IMR-90 (cell line): ENCODE measurements at regions not wholly inside any gene's neighbourhood (a gene's known extent, or its start where the extent isn't known, plus 50 kb on each side); places are given as distances from the start of the nearest gene placed in this dataset.

Experiments
- ATAC-seq: fragments of 200-7000 bp; cut with Tn5 transposase; 2 replicates; pipeline ENCODE4 v1.9.1; 2020; ENCODE audit warnings: low read depth, mild to moderate bottlenecking, moderate library complexity
- BruUV-seq: library from RNA; stranded (reverse); fragments of 400-500 nt; replicated peaks from 2 replicates; lab custom pipeline; 2021; lab: Mats Ljungman, UMichigan
- CTCF ChIA-PET: fragments of 300-600 bp; formaldehyde crosslinking; extraction: SDS; loops from one replicate; lab custom pipeline; 2021; ENCODE audit warnings: antibody characterized with exemption; lab: Yijun Ruan, JAX
- POLR2A ChIA-PET: fragments of 300-600 bp; sonication (Branson Sonifier 250); formaldehyde crosslinking; loops from one replicate; lab custom pipeline; 2022; ENCODE audit warnings: antibody characterized with exemption; ENCODE audit not compliant: unreplicated experiment; lab: Charles Lee
- DNase-seq: peaks from one replicate; pipeline ENCODE4 v3.0.0; 2013
- H2AFZ ChIP-seq: replicated peaks from 2 replicates; pipeline ENCODE3; 2013; ENCODE audit warnings: low read length, mild to moderate bottlenecking; ENCODE audit not compliant: poor library complexity
- H2AK5ac ChIP-seq: 2 replicates; pipeline ENCODE4 v1.6.1; 2013; ENCODE audit warnings: low read depth, low read length, inconsistent platforms
- H2AK9ac ChIP-seq: replicated peaks from 2 replicates; pipeline ENCODE3; 2013; ENCODE audit warnings: mild to moderate bottlenecking, low read depth, low read length, moderate library complexity; ENCODE audit not compliant: poor library complexity
- H2BK120ac ChIP-seq: 2 replicates; pipeline ENCODE4 v1.6.1; 2013; ENCODE audit warnings: low read depth, low read length, inconsistent platforms
- H2BK15ac ChIP-seq: 3 replicates; pipeline ENCODE4 v1.6.1; 2013; ENCODE audit warnings: low read depth, low read length, inconsistent platforms
- H2BK20ac ChIP-seq: 2 replicates; pipeline ENCODE4 v1.6.1; 2013; ENCODE audit warnings: low read depth, mild to moderate bottlenecking, inconsistent platforms, low read length, moderate library complexity
- H2BK5ac ChIP-seq: 2 replicates; pipeline ENCODE4 v1.6.1; 2013; ENCODE audit warnings: mild to moderate bottlenecking, low read depth, low read length, inconsistent platforms; ENCODE audit not compliant: poor library complexity, severe bottlenecking
- H3K14ac ChIP-seq: replicated peaks from 2 replicates; pipeline ENCODE4 v1.6.1; 2013; ENCODE audit warnings: low read depth, low read length, inconsistent platforms
- H3K18ac ChIP-seq: 2 replicates; pipeline ENCODE4 v1.6.1; 2013; ENCODE audit warnings: low read depth, low read length, control low read depth
- H3K23ac ChIP-seq: 2 replicates; pipeline ENCODE4 v1.6.1; 2013; ENCODE audit warnings: low read depth, low read length, inconsistent platforms
- H3K27ac ChIP-seq: 2 replicates; pipeline ENCODE4 v1.5.1; 2013; ENCODE audit warnings: mild to moderate bottlenecking, control low read depth, low read length; ENCODE audit not compliant: insufficient read depth
- H3K27me3 ChIP-seq: 2 replicates; pipeline ENCODE4 v1.6.1; 2013; ENCODE audit warnings: low read length; ENCODE audit not compliant: control insufficient read depth, insufficient read depth
- H3K36me3 ChIP-seq: 2 replicates; pipeline ENCODE4 v1.6.1; 2013; ENCODE audit warnings: low read length, mixed read lengths; ENCODE audit not compliant: control insufficient read depth, insufficient read depth
- H3K4ac ChIP-seq: 2 replicates; pipeline ENCODE4 v1.6.1; 2013; ENCODE audit warnings: low read depth, low read length, inconsistent platforms
- H3K4me1 ChIP-seq: 2 replicates; pipeline ENCODE4 v1.6.1; 2013; ENCODE audit warnings: low read length, mixed read lengths; ENCODE audit not compliant: control insufficient read depth, insufficient read depth
- H3K4me2 ChIP-seq: 2 replicates; pipeline ENCODE4 v1.6.1; 2013; ENCODE audit warnings: low read depth, mild to moderate bottlenecking, control low read depth, low read length, moderate library complexity
- H3K4me3 ChIP-seq: 2 replicates; pipeline ENCODE4 v1.5.1; 2013; ENCODE audit warnings: low read depth, mild to moderate bottlenecking, control low read depth, low read length, moderate library complexity; ENCODE audit not compliant: insufficient read depth
- H3K56ac ChIP-seq: 2 replicates; pipeline ENCODE4 v1.6.1; 2013; ENCODE audit warnings: low read length, inconsistent platforms; ENCODE audit not compliant: insufficient read depth; ENCODE audit errors: extremely low read depth
- H3K79me1 ChIP-seq, 2 experiments: 2 replicates each; pipeline ENCODE4 v1.6.1; 2013; ENCODE audit warnings: low read length in 2 of 2, inconsistent platforms in 1 of 2, low read depth in 1 of 2
- H3K9ac ChIP-seq: 2 replicates; pipeline ENCODE4 v1.6.1; 2013; ENCODE audit warnings: low read depth, low read length, control low read depth
- H3K9me1 ChIP-seq: 2 replicates; pipeline ENCODE4 v1.6.1; 2013; ENCODE audit warnings: low read length, inconsistent platforms; ENCODE audit not compliant: insufficient read depth
- H3K9me3 ChIP-seq: 2 replicates; pipeline ENCODE4 v1.6.1; 2013; ENCODE audit warnings: low read length; ENCODE audit not compliant: control insufficient read depth, insufficient read depth
- H4K20me1 ChIP-seq: 2 replicates; pipeline ENCODE4 v1.6.1; 2013; ENCODE audit warnings: low read length, inconsistent platforms; ENCODE audit not compliant: insufficient read depth
- H4K5ac ChIP-seq: 2 replicates; pipeline ENCODE4 v1.6.1; 2013; ENCODE audit warnings: mild to moderate bottlenecking, low read depth, low read length, control low read depth
- H4K8ac ChIP-seq, 2 experiments: 2 replicates each; pipeline ENCODE4 v1.6.1; 2013; ENCODE audit warnings: low read depth in 2 of 2, low read length in 2 of 2, control low read depth in 1 of 2, inconsistent platforms in 1 of 2
- H4K91ac ChIP-seq: 2 replicates; pipeline ENCODE4 v1.6.1; 2013; ENCODE audit warnings: low read depth, low read length, inconsistent platforms; ENCODE audit not compliant: insufficient read depth
- BHLHE40 ChIP-seq: fragments of 150-350 bp; IDR thresholded peaks from 2 replicates; pipeline ENCODE4 v1.6.1; 2016; ENCODE audit warnings: mild to moderate bottlenecking, low read depth, low read length
- CEBPB ChIP-seq: IDR thresholded peaks from 2 replicates; pipeline ENCODE4 v1.6.1; 2012; ENCODE audit warnings: low read depth, low read length, improper control_type of control experiment
- CHD1 ChIP-seq: IDR thresholded peaks from 2 replicates; pipeline ENCODE4 v1.6.1; 2012; ENCODE audit warnings: low read depth, low read length, improper control_type of control experiment
- ELK1 ChIP-seq: fragments of 150-350 bp; IDR thresholded peaks from 2 replicates; pipeline ENCODE4 v1.6.1; 2016; ENCODE audit warnings: low read depth, mild to moderate bottlenecking, low read length, moderate library complexity, borderline replicate concordance
- FOS ChIP-seq: fragments of 150-350 bp; IDR thresholded peaks from 2 replicates; pipeline ENCODE4 v1.6.1; 2016; ENCODE audit warnings: low read depth, low read length
- MAFK ChIP-seq: IDR thresholded peaks from 2 replicates; pipeline ENCODE4 v1.6.1; 2012; ENCODE audit warnings: low read depth, low read length, improper control_type of control experiment
- MAZ ChIP-seq: IDR thresholded peaks from 2 replicates; pipeline ENCODE4 v1.6.1; 2012; ENCODE audit warnings: low read depth, mild to moderate bottlenecking, low read length, improper control_type of control experiment, moderate library complexity, borderline replicate concordance
- MXI1 ChIP-seq: IDR thresholded peaks from 2 replicates; pipeline ENCODE4 v1.6.1; 2012; ENCODE audit warnings: low read depth, mild to moderate bottlenecking, low read length, moderate library complexity, borderline replicate concordance
- NFE2L2 ChIP-seq: fragments of 150-350 bp; IDR thresholded peaks from 2 replicates; pipeline ENCODE4 v1.6.1; 2016; ENCODE audit warnings: low read depth, mild to moderate bottlenecking, low read length
- POLR2A ChIP-seq: IDR thresholded peaks from 2 replicates; pipeline ENCODE4 v1.6.1; 2012; ENCODE audit warnings: mild to moderate bottlenecking, low read depth, low read length
- RAD21 ChIP-seq: IDR thresholded peaks from 2 replicates; pipeline ENCODE4 v1.6.1; 2012; ENCODE audit warnings: low read length, improper control_type of control experiment
- RCOR1 ChIP-seq: IDR thresholded peaks from 2 replicates; pipeline ENCODE4 v1.6.1; 2012; ENCODE audit warnings: mild to moderate bottlenecking, low read length, improper control_type of control experiment; ENCODE audit not compliant: insufficient replicate concordance
- RFX5 ChIP-seq: IDR thresholded peaks from 2 replicates; pipeline ENCODE4 v1.8.0; 2012; ENCODE audit warnings: low read depth, mild to moderate bottlenecking, low read length, moderate library complexity
- SMC3 ChIP-seq: fragments of 150-350 bp; IDR thresholded peaks from 2 replicates; pipeline ENCODE4 v1.6.1; 2016; ENCODE audit warnings: low read depth, mild to moderate bottlenecking, antibody characterized with exemption, low read length, moderate library complexity
- WGBS, 2 experiments: methylation state at CpG; one replicate each; pipeline versions ENCODE4 v1.1.5 to v1.1.7; 2013; ENCODE audit warnings: missing lambda C conversion rate in 2 of 2; ENCODE audit not compliant: insufficient read length in 1 of 2; ENCODE audit errors: extremely low coverage in 2 of 2; 5-methylcytosine and 5-hydroxymethylcytosine counted together
- dilution Hi-C: fragments of 300-500 bp; cut with HindIII; formaldehyde crosslinking; loops from one replicate; pipeline ENCODE4 v1.14.3; 2018; ENCODE audit warnings: low sequenced_read_pairs; ENCODE audit not compliant: unreplicated experiment
- in situ Hi-C: fragments of 300-500 bp; cut with MboI; formaldehyde crosslinking; loops from 3 replicates; pipeline ENCODE4 v1.14.3; 2019; ENCODE audit warnings: low sequenced_read_pairs, inconsistent platforms, mixed read lengths
- intact Hi-C: fragments of 100-400 bp; cut with micrococcal nuclease; formaldehyde crosslinking; loops from 2 replicates; pipeline ENCODE4 v1.10.0; 2022
- TF ChIP-seq, protein P1 (sequence below): fragments of 150-350 bp; IDR thresholded peaks from 2 replicates; pipeline ENCODE4 v1.6.1; 2017; ENCODE audit warnings: mild to moderate bottlenecking, antibody characterized with exemption, low read length, low read depth
- TF ChIP-seq, protein P2 (sequence below): conservative IDR thresholded peaks from 2 replicates; pipeline ENCODE4 v1.5.1; 2012; ENCODE audit warnings: mild to moderate bottlenecking, low read depth, low read length, improper control_type of control experiment

GRCh38 chr4:13844740-13845139, 217.2 kb upstream of the BOD1L1 start:
- H2AK5ac ChIP-seq = no peak overlapping the region
- H2AFZ ChIP-seq = no peak overlapping the region
- no peak overlapping the region for H3K4me3 ChIP-seq
- POLR2A ChIA-PET = no interaction called here
- H3K4ac ChIP-seq = no peak overlapping the region
- no peaks in the 10 kb centered on the region for H3K36me3 ChIP-seq
- H3K27ac ChIP-seq = no peak overlapping the region
- no peaks in the 10 kb centered on the region for H3K79me1 ChIP-seq
- H4K91ac ChIP-seq = no peak overlapping the region
- H2BK120ac ChIP-seq = no peak overlapping the region
- H4K8ac ChIP-seq = no peak overlapping the region
- BruUV-seq = no TSS peak
- H2BK15ac ChIP-seq = no peak overlapping the region
- no peaks in the 10 kb centered on the region for H4K20me1 ChIP-seq
- dilution Hi-C loops = no loop called here
- H2AK9ac ChIP-seq = no peak overlapping the region
- intact Hi-C loops = no loop called here
- H3K9me3 ChIP-seq = no peaks in the 10 kb centered on the region
- in situ Hi-C loops = no loop called here
- H3K56ac ChIP-seq = no peak overlapping the region
- no peaks in the 10 kb centered on the region for H3K9me1 ChIP-seq
- no peaks in the 10 kb centered on the region for H3K4me1 ChIP-seq
- H2BK5ac ChIP-seq = no peak overlapping the region
- H3K4me2 ChIP-seq = no peak overlapping the region
- CTCF ChIA-PET = interaction anchor here (0.6 kb wide), 1 partner anchor 8 kb away, joined by 3 read pairs; no protein-coding TSS in a partner anchor
- H2BK20ac ChIP-seq = no peak overlapping the region
- no peak overlapping the region for H3K14ac ChIP-seq
- TF ChIP-seq, protein P1, sequence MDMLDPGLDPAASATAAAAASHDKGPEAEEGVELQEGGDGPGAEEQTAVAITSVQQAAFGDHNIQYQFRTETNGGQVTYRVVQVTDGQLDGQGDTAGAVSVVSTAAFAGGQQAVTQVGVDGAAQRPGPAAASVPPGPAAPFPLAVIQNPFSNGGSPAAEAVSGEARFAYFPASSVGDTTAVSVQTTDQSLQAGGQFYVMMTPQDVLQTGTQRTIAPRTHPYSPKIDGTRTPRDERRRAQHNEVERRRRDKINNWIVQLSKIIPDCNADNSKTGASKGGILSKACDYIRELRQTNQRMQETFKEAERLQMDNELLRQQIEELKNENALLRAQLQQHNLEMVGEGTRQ = no peak
- TF ChIP-seq ELK1 = no peak
- no peak for TF ChIP-seq BHLHE40
- TF ChIP-seq CEBPB = no peak
- TF ChIP-seq MXI1 = no peak
- no peak for TF ChIP-seq RCOR1
- TF ChIP-seq RAD21 = no peak
- TF ChIP-seq NFE2L2 = no peak
- TF ChIP-seq, protein P2, sequence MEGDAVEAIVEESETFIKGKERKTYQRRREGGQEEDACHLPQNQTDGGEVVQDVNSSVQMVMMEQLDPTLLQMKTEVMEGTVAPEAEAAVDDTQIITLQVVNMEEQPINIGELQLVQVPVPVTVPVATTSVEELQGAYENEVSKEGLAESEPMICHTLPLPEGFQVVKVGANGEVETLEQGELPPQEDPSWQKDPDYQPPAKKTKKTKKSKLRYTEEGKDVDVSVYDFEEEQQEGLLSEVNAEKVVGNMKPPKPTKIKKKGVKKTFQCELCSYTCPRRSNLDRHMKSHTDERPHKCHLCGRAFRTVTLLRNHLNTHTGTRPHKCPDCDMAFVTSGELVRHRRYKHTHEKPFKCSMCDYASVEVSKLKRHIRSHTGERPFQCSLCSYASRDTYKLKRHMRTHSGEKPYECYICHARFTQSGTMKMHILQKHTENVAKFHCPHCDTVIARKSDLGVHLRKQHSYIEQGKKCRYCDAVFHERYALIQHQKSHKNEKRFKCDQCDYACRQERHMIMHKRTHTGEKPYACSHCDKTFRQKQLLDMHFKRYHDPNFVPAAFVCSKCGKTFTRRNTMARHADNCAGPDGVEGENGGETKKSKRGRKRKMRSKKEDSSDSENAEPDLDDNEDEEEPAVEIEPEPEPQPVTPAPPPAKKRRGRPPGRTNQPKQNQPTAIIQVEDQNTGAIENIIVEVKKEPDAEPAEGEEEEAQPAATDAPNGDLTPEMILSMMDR = no peak
- TF ChIP-seq MAZ = no peak
- no peak for TF ChIP-seq POLR2A
- TF ChIP-seq FOS = no peak
- TF ChIP-seq MAFK = no peak
- no peak for TF ChIP-seq CHD1
- no peak for TF ChIP-seq RFX5
- TF ChIP-seq SMC3 = no peak
- WGBS, 2 experiments = no CpG with 5 or more reads among the region's 1 CpG
- H3K9ac ChIP-seq = no peak overlapping the region
- H3K27me3 ChIP-seq = no peaks in the 10 kb centered on the region
- no peak for ATAC-seq
- H3K18ac ChIP-seq = no peak overlapping the region
- DNase-seq = no peak
- no peak overlapping the region for H4K5ac ChIP-seq
- H3K23ac ChIP-seq = no peak overlapping the region
